GM06990 (cell line): ENCODE measurements at regions not wholly inside any gene's neighbourhood (a gene's known extent, or its start where the extent isn't known, plus 50 kb on each side); places are given as distances from the start of the nearest gene placed in this dataset.
A peak's percentile ranks its signal among the peaks of the same experiment; 100 is the strongest.

ENCODE experiments used
- DNase-seq: peaks from one replicate; pipeline ENCODE4 v3.0.0-alpha.2; 2011; ENCODE audit not compliant: insufficient read length; ENCODE audit errors: extremely low read depth
- H3K27me3 ChIP-seq: replicated peaks from 2 replicates; pipeline ENCODE4 v1.6.0; 2011; ENCODE audit warnings: low read length; ENCODE audit not compliant: control insufficient read depth, insufficient read depth
- H3K36me3 ChIP-seq: 2 replicates; pipeline ENCODE4 v1.5.1; 2011; ENCODE audit warnings: low read length; ENCODE audit not compliant: control insufficient read depth, insufficient read depth
- H3K4me3 ChIP-seq: replicated peaks from 2 replicates; pipeline ENCODE4 v1.5.1; 2011; ENCODE audit warnings: low read depth, mild to moderate bottlenecking, control low read depth, low read length
- CTCF ChIP-seq: IDR thresholded peaks from 2 replicates; pipeline ENCODE4 v1.5.1; 2011; ENCODE audit warnings: low read length, control low read depth, mild to moderate bottlenecking, inconsistent platforms; ENCODE audit not compliant: insufficient read depth, poor library complexity, severe bottlenecking

GRCh38 chr9:79131824-79132377, 439.9 kb upstream of the TLE4 start:
- no peak for TF ChIP-seq CTCF
- H3K27me3 ChIP-seq = no peaks in the 10 kb centered on the region
- no peak overlapping the region for H3K4me3 ChIP-seq
- no peak for DNase-seq
- H3K36me3 ChIP-seq = no peaks in the 10 kb centered on the region

GRCh38 chr9:79134654-79135053, 437.1 kb upstream of the TLE4 start:
- DNase-seq = no peak
- H3K36me3 ChIP-seq = no peaks in the 10 kb centered on the region
- H3K4me3 ChIP-seq = no peak overlapping the region
- peak; percentile 37 for TF ChIP-seq CTCF
- no peaks in the 10 kb centered on the region for H3K27me3 ChIP-seq

- no peaks in the 10 kb centered on the region for H3K36me3 ChIP-seq
- H3K27me3 ChIP-seq = no peaks in the 10 kb centered on the region
- DNase-seq = no peak
- H3K4me3 ChIP-seq = no peak overlapping the region
- no peak for TF ChIP-seq CTCF
Measured at GRCh38 chr9:79135681-79136415, 435.9 kb upstream of the TLE4 start.

GRCh38 chr9:79140751-79141150, 431.0 kb upstream of the TLE4 start:
- no peaks in the 10 kb centered on the region for H3K36me3 ChIP-seq
- no peak overlapping the region for H3K4me3 ChIP-seq
- DNase-seq = no peak
- TF ChIP-seq CTCF = no peak
- no peaks in the 10 kb centered on the region for H3K27me3 ChIP-seq

- H3K4me3 ChIP-seq = no peak overlapping the region
- DNase-seq = no peak
- no peaks in the 10 kb centered on the region for H3K36me3 ChIP-seq
- H3K27me3 ChIP-seq = no peaks in the 10 kb centered on the region
- no peak for TF ChIP-seq CTCF
Measured at GRCh38 chr9:79143211-79143610, 428.6 kb upstream of the TLE4 start.

- Histone ChIP-seq H3K27me3 (no peaks in the 10 kb centered on the region), H3K36me3 (no peaks in the 10 kb centered on the region), H3K4me3 (no peak overlapping the region)
- TF ChIP-seq CTCF = no peak
- no peak for DNase-seq
Measured at GRCh38 chr9:79145442-79145841, 426.3 kb upstream of the TLE4 start.
